ENCODE measurements at regions not wholly inside any gene's neighbourhood (a gene's known extent, or its start where the extent isn't known, plus 50 kb on each side); places are given as distances from the start of the nearest gene placed in this dataset.

DNA sequence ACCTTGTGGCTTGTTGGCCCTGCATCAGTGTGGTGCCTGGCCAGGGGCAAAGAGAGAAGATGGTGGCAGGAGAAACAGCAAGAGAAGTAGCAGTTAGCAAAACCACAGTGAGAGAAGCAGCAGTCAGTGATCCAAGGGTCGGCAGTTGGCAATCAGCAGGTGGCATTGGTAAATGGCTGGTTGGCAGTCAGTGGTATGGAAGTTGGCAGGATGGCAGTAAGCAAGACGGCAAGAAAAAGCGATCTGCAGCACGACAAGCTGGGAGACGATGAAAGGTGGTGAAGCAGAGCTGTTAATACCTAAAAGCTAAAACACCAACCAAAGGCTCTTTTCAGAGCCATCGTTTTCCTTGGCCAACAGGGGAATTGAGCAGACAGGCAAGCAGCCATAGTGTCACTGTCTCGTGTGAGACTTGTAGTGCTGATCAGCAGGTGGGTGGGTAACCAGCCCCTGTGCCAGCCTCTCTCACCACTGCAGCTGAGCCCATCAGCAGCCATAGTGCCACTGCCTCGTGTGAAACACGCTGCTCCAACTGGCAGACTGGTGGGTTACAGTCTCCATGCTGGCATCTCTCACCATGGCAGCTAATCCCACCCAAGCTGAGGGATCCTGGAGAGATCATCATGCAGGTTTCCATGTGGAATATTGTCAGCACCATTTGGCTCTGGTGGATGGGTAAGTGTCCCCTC, 2078.4 kb downstream of the PCDH7 start:
- ATAC-seq, result no peak
- no peak for TF ChIP-seq SNAI2 (CRISPR knock-in tag; IDR thresholded peaks at IDR 0.05)
- TF ChIP-seq, protein P1, sequence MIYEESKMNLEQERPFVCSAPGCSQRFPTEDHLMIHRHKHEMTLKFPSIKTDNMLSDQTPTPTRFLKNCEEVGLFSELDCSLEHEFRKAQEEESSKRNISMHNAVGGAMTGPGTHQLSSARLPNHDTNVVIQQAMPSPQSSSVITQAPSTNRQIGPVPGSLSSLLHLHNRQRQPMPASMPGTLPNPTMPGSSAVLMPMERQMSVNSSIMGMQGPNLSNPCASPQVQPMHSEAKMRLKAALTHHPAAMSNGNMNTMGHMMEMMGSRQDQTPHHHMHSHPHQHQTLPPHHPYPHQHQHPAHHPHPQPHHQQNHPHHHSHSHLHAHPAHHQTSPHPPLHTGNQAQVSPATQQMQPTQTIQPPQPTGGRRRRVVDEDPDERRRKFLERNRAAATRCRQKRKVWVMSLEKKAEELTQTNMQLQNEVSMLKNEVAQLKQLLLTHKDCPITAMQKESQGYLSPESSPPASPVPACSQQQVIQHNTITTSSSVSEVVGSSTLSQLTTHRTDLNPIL (CRISPR knock-in tag; IDR thresholded peaks at IDR 0.05; ENCODE audit: low read depth), result no peak
- TF ChIP-seq PPARA (CRISPR knock-in tag; IDR thresholded peaks at IDR 0.05; ENCODE audit: borderline replicate concordance), result no peak
- no peak for TF ChIP-seq RARB (CRISPR knock-in tag; IDR thresholded peaks at IDR 0.05)
- TF ChIP-seq TOX (CRISPR knock-in tag; IDR thresholded peaks at IDR 0.05; ENCODE audit: borderline replicate concordance), result no peak
- TF ChIP-seq OSR1 (CRISPR knock-in tag; IDR thresholded peaks at IDR 0.05), result no peak
- no peak for TF ChIP-seq TCF4 (CRISPR knock-in tag; IDR thresholded peaks at IDR 0.05; ENCODE audit: borderline replicate concordance)
- TF ChIP-seq, protein P2, sequence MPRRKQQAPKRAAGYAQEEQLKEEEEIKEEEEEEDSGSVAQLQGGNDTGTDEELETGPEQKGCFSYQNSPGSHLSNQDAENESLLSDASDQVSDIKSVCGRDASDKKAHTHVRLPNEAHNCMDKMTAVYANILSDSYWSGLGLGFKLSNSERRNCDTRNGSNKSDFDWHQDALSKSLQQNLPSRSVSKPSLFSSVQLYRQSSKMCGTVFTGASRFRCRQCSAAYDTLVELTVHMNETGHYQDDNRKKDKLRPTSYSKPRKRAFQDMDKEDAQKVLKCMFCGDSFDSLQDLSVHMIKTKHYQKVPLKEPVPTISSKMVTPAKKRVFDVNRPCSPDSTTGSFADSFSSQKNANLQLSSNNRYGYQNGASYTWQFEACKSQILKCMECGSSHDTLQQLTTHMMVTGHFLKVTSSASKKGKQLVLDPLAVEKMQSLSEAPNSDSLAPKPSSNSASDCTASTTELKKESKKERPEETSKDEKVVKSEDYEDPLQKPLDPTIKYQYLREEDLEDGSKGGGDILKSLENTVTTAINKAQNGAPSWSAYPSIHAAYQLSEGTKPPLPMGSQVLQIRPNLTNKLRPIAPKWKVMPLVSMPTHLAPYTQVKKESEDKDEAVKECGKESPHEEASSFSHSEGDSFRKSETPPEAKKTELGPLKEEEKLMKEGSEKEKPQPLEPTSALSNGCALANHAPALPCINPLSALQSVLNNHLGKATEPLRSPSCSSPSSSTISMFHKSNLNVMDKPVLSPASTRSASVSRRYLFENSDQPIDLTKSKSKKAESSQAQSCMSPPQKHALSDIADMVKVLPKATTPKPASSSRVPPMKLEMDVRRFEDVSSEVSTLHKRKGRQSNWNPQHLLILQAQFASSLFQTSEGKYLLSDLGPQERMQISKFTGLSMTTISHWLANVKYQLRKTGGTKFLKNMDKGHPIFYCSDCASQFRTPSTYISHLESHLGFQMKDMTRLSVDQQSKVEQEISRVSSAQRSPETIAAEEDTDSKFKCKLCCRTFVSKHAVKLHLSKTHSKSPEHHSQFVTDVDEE (CRISPR knock-in tag; IDR thresholded peaks at IDR 0.05), result no peak

DNA sequence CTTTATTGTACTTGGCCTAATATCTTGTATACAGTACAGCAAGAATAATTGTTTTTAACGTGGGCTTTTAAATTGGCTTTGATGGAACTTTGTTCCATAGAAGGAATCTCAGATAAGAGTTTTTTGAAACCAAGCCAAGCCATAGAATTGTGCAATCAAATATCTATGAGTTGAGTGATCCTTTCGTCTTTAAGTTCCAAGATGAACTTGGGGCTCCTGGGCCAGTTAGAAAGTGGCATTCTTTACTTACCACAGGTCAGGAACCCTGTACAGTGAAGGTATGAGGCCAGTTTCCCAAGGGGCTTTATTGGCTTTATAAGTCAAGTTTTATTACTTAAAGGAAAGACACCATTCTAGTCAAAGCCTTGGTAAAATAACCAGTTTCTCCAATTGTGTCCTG, 2104.2 kb downstream of the PCDH7 start:
- ATAC-seq, result no peak
- TF ChIP-seq ZFP3 (CRISPR knock-in tag; IDR thresholded peaks at IDR 0.05) (no peak), SNAI2 (CRISPR knock-in tag; IDR thresholded peaks at IDR 0.05) (no peak), ZC3H10 (CRISPR knock-in tag; IDR thresholded peaks at IDR 0.05) (no peak), GLIS3 (CRISPR knock-in tag; IDR thresholded peaks at IDR 0.05) (no peak)

DNA sequence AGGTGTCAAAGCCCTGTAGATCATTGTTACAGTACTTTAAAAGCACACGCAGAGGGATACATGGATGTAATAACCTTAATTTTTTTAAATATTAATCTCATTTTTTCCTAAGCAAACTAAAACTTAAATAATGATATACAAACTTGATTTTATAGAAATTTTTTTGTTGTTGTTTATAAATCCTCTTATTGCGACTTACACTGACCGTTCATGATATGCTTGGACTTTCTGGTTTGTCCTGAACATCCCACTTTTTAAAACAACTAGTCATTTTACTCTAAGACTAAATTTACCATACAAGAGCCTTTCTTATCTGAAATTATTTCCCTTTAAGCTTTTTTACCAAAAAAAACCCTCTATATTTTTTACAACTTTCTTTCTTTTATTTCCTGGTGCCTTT, 2106.0 kb downstream of the PCDH7 start:
- ATAC-seq, result no peak

More for the DNA sequence above, 2106.0 kb downstream of the PCDH7 start:
- TF ChIP-seq ISL1 (CRISPR knock-in tag; IDR thresholded peaks at IDR 0.05) (no peak), ESRRG (CRISPR knock-in tag; IDR thresholded peaks at IDR 0.05) (no peak), GLIS3 (CRISPR knock-in tag; IDR thresholded peaks at IDR 0.05) (no peak), SNAI2 (CRISPR knock-in tag; IDR thresholded peaks at IDR 0.05) (no peak), ZNF70 (CRISPR knock-in tag; IDR thresholded peaks at IDR 0.05) (no peak), TOX (CRISPR knock-in tag; IDR thresholded peaks at IDR 0.05; ENCODE audit: borderline replicate concordance) (no peak), ZNF565 (CRISPR knock-in tag; conservative IDR thresholded peaks at IDR 0.05; ENCODE audit: low read depth) (no peak), BACH2 (CRISPR knock-in tag; IDR thresholded peaks at IDR 0.05; ENCODE audit: borderline replicate concordance) (no peak), CSDC2 (CRISPR knock-in tag; IDR thresholded peaks at IDR 0.05) (no peak), TCF4 (CRISPR knock-in tag; IDR thresholded peaks at IDR 0.05; ENCODE audit: borderline replicate concordance) (no peak), ARNTL (CRISPR knock-in tag; IDR thresholded peaks at IDR 0.05; ENCODE audit: borderline replicate concordance, low read depth) (no peak), ZFP30 (CRISPR knock-in tag; IDR thresholded peaks at IDR 0.05) (no peak)
- TF ChIP-seq, protein P1 (CRISPR knock-in tag; IDR thresholded peaks at IDR 0.05; ENCODE audit: low read depth), result no peak
- TF ChIP-seq, protein P3, sequence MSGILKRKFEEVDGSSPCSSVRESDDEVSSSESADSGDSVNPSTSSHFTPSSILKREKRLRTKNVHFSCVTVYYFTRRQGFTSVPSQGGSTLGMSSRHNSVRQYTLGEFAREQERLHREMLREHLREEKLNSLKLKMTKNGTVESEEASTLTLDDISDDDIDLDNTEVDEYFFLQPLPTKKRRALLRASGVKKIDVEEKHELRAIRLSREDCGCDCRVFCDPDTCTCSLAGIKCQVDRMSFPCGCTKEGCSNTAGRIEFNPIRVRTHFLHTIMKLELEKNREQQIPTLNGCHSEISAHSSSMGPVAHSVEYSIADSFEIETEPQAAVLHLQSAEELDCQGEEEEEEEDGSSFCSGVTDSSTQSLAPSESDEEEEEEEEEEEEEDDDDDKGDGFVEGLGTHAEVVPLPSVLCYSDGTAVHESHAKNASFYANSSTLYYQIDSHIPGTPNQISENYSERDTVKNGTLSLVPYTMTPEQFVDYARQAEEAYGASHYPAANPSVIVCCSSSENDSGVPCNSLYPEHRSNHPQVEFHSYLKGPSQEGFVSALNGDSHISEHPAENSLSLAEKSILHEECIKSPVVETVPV (CRISPR knock-in tag; IDR thresholded peaks at IDR 0.05), result no peak
- TF ChIP-seq, protein P2 (CRISPR knock-in tag; IDR thresholded peaks at IDR 0.05), result no peak
- TF ChIP-seq, protein P4, sequence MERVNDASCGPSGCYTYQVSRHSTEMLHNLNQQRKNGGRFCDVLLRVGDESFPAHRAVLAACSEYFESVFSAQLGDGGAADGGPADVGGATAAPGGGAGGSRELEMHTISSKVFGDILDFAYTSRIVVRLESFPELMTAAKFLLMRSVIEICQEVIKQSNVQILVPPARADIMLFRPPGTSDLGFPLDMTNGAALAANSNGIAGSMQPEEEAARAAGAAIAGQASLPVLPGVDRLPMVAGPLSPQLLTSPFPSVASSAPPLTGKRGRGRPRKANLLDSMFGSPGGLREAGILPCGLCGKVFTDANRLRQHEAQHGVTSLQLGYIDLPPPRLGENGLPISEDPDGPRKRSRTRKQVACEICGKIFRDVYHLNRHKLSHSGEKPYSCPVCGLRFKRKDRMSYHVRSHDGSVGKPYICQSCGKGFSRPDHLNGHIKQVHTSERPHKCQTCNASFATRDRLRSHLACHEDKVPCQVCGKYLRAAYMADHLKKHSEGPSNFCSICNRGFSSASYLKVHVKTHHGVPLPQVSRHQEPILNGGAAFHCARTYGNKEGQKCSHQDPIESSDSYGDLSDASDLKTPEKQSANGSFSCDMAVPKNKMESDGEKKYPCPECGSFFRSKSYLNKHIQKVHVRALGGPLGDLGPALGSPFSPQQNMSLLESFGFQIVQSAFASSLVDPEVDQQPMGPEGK (CRISPR knock-in tag; IDR thresholded peaks at IDR 0.05; ENCODE audit: borderline replicate concordance), result no peak
- TF ChIP-seq, protein P5, sequence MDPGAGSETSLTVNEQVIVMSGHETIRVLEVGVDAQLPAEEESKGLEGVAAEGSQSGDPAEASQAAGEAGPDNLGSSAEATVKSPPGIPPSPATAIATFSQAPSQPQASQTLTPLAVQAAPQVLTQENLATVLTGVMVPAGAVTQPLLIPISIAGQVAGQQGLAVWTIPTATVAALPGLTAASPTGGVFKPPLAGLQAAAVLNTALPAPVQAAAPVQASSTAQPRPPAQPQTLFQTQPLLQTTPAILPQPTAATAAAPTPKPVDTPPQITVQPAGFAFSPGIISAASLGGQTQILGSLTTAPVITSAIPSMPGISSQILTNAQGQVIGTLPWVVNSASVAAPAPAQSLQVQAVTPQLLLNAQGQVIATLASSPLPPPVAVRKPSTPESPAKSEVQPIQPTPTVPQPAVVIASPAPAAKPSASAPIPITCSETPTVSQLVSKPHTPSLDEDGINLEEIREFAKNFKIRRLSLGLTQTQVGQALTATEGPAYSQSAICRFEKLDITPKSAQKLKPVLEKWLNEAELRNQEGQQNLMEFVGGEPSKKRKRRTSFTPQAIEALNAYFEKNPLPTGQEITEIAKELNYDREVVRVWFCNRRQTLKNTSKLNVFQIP (CRISPR knock-in tag; IDR thresholded peaks at IDR 0.05; ENCODE audit: borderline replicate concordance, low read depth), result no peak

All from SK-N-SH treated with all-trans-retinoic acid at 6 μM for 48 hours (cell line).